PFSK-1 (cell line): ENCODE measurements at regions not wholly inside any gene's neighbourhood (a gene's known extent, or its start where the extent isn't known, plus 50 kb on each side); places are given as distances from the start of the nearest gene placed in this dataset.

Source experiments
- FOXP2 ChIP-seq: optimal IDR thresholded peaks from 2 replicates; pipeline ENCODE3; 2011; ENCODE audit warnings: borderline replicate concordance, control low read depth, inconsistent platforms; ENCODE audit not compliant: insufficient read depth; ENCODE audit errors: extremely low read length, extremely low read depth
- POLR2AphosphoS5 ChIP-seq: IDR thresholded peaks from 2 replicates; pipeline ENCODE4 v1.6.1; 2012; ENCODE audit warnings: low read depth, mild to moderate bottlenecking, control low read depth, low read length, moderate library complexity
- SIN3A ChIP-seq: IDR thresholded peaks from 2 replicates; pipeline ENCODE4 v1.6.1; 2012; ENCODE audit warnings: mild to moderate bottlenecking, low read length, moderate library complexity, borderline replicate concordance; ENCODE audit not compliant: insufficient read depth
- TAF1 ChIP-seq: IDR thresholded peaks from 2 replicates; pipeline ENCODE4 v1.6.1; 2012; ENCODE audit warnings: low read length, control low read depth, borderline replicate concordance; ENCODE audit not compliant: insufficient read depth
- TF ChIP-seq, protein P1 (sequence below), 2 experiments: IDR thresholded peaks; 2 replicates each; pipeline versions ENCODE4 v1.6.1 to v1.8.0; 2011 to 2012; ENCODE audit warnings: low read depth in 2 of 2, low read length in 2 of 2, control low read depth in 1 of 2, inconsistent platforms in 1 of 2, mild to moderate bottlenecking in 1 of 2, moderate library complexity in 1 of 2; ENCODE audit not compliant: insufficient read depth in 1 of 2

DNA sequence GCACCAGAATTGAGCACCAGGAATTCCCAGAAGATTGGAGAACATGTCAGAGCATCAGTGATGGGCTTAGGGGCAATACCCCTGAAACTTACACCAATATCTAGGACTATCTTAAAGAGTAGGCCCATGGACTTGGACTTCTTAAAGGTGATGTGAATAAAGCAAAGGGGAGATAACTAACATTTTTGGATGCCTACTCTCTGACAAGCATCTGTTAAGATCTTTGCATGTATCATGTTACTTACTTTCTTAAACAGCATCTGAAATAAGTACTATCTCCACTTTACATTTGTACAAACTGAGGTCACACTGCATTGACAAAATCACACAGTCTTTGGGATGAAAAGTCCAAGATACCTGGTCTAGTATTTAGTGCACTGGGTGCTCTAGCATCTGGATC is 258.6 kb upstream of the ARSJ start:
- TF ChIP-seq POLR2AphosphoS5, result no peak
- TF ChIP-seq, protein P1, sequence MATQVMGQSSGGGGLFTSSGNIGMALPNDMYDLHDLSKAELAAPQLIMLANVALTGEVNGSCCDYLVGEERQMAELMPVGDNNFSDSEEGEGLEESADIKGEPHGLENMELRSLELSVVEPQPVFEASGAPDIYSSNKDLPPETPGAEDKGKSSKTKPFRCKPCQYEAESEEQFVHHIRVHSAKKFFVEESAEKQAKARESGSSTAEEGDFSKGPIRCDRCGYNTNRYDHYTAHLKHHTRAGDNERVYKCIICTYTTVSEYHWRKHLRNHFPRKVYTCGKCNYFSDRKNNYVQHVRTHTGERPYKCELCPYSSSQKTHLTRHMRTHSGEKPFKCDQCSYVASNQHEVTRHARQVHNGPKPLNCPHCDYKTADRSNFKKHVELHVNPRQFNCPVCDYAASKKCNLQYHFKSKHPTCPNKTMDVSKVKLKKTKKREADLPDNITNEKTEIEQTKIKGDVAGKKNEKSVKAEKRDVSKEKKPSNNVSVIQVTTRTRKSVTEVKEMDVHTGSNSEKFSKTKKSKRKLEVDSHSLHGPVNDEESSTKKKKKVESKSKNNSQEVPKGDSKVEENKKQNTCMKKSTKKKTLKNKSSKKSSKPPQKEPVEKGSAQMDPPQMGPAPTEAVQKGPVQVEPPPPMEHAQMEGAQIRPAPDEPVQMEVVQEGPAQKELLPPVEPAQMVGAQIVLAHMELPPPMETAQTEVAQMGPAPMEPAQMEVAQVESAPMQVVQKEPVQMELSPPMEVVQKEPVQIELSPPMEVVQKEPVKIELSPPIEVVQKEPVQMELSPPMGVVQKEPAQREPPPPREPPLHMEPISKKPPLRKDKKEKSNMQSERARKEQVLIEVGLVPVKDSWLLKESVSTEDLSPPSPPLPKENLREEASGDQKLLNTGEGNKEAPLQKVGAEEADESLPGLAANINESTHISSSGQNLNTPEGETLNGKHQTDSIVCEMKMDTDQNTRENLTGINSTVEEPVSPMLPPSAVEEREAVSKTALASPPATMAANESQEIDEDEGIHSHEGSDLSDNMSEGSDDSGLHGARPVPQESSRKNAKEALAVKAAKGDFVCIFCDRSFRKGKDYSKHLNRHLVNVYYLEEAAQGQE (IDR thresholded peaks at IDR 0.05; ENCODE audit: insufficient read depth in 1 of 2, low read depth in 2 of 2, low read length in 2 of 2), result no peak
- no peak for TF ChIP-seq SIN3A
- no peak for TF ChIP-seq TAF1
- TF ChIP-seq FOXP2, result no peak

DNA sequence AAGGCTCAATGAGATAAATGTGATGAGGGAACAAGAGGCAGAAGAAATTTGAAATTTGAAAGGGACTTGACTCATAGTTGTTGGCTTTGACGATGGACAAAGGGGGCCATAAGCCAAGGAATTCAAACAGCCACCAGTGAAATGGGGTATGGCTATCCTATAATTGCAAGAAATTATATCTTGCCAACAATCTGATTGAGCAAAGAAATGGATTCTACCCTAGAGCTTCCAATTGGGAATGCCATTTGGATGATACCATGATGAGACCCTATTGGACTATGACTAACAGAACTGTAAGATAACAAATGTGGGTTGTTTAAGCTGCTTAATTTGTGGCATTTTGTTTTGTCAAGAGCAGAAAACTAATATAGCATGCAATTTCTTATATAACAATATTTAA is 270.1 kb upstream of the ARSJ start:
- no peak for TF ChIP-seq POLR2AphosphoS5
- TF ChIP-seq FOXP2, result no peak
- TF ChIP-seq TAF1, result no peak
- TF ChIP-seq SIN3A, result no peak
- TF ChIP-seq, protein P1 (IDR thresholded peaks at IDR 0.05; ENCODE audit: insufficient read depth in 1 of 2, low read depth in 2 of 2, low read length in 2 of 2), result no peak

DNA sequence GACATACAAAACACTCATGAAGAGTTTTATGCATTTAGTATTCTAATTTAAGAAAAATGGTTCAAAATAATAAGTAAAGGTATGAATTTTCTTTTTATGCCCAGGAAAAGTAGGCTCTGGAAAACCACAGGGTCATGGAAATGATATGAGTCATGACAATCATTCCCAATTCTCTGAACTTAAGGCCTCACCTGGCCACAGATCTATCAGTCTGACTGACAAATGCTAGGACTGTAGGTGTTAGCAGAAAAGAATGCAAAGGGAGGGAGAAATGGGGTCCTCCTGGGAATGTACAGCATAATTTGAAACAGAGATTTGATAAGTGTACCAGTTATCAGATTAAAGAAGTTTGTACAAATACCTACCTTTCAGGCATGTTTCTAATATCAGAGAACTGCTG is 270.5 kb upstream of the ARSJ start:
- no peak for TF ChIP-seq POLR2AphosphoS5
- TF ChIP-seq, protein P1 (IDR thresholded peaks at IDR 0.05; ENCODE audit: insufficient read depth in 1 of 2, low read depth in 2 of 2, low read length in 2 of 2), result no peak
- TF ChIP-seq FOXP2, result no peak
- no peak for TF ChIP-seq TAF1
- no peak for TF ChIP-seq SIN3A

DNA sequence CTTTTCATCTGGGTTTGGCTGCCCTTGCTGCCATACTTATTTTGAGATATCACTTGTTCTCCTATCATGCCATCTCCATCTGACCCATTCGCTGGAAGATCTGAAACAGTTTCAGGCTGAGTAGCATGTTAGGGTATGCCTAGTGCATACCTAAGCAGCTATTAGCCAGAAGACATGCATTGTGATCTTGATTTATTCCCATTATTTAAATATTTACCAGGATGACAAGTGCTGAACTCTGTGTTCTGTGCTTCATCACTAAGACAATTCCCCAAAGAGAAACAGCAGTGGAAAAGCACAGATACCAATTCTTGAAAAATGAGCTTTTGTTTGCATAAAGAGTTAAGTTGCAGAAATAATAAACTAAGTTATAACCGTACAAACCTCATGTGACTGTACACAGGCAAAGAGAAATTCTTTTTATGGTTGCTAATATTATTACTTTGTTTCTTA is 271.0 kb upstream of the ARSJ start:
- TF ChIP-seq TAF1 (no peak), SIN3A (no peak), POLR2AphosphoS5 (no peak), FOXP2 (no peak)
- TF ChIP-seq, protein P1 (IDR thresholded peaks at IDR 0.05; ENCODE audit: insufficient read depth in 1 of 2, low read depth in 2 of 2, low read length in 2 of 2), result no peak

DNA sequence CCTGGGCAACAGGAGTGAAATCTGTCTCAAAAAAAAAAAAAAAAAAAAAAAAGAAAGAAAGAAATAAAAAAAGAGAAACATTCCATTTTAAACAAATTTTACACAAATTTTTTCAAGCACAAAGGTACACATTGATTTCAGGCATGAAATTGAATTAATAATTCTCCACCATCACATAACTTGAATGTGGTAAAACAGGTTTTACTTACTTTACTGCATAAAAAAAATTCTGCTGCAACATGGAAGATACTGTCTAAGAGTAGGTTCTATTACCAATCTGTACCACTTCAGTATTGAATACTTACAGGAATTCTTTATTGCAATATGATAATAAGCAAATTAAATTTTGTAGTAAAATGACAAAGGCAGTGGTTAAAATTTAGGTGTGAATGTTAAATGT is 271.6 kb upstream of the ARSJ start:
- TF ChIP-seq FOXP2 (no peak), TAF1 (no peak), SIN3A (no peak), POLR2AphosphoS5 (no peak)
- TF ChIP-seq, protein P1 (IDR thresholded peaks at IDR 0.05; ENCODE audit: insufficient read depth in 1 of 2, low read depth in 2 of 2, low read length in 2 of 2), result no peak
